Fibroblast of upper back skin (primary cell): ENCODE measurements at regions not wholly inside any gene's neighbourhood (a gene's known extent, or its start where the extent isn't known, plus 50 kb on each side); places are given as distances from the start of the nearest gene placed in this dataset.
"Not testable (repeated sequence)": the region's sequence is repeated elsewhere in the genome, so short reads cannot be mapped to it uniquely, and the experiment has no call there.

Experiments
- DNase-seq: peaks from one replicate; pipeline ENCODE4 v3.0.0-alpha.2; 2013

- DNase-seq: no peak
Measured at GRCh38 chr16:22659933-22660332, 149.2 kb downstream of the NPIPB5 start.

- no peak for DNase-seq
Measured at GRCh38 chr16:22660441-22661160, 149.9 kb downstream of the NPIPB5 start.

DNA sequence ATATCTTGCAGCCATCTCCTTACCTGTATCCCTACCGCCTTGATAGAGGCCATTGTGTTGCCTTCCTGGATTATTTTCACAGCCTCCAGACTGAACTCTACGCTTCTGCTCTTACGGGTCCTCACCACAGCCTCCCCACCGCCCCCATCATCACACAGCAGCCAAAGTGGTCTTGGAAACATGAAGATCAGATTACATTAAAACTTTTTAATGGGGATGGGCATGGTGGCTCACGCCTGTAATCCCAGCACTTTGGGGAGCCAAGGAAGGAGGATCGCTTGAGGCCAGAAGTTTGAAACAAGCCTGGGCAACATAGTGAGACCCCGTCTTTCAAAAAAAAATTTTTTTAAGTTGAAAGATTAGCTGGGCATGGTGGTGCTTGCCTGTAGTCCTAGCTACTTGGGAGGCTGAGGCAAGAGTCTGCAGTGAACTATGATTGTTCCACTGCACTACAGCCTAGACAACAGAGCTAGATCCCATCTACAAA is 150.5 kb downstream of the NPIPB5 start:
- no peak for DNase-seq

- not testable (repeated sequence) for DNase-seq
Measured at GRCh38 chr16:22662958-22663357, 151.0 kb upstream of the HS3ST2 start.

GRCh38 chr16:22663389-22664064 is 150.4 kb upstream of the HS3ST2 start:
- DNase-seq: no peak

DNA sequence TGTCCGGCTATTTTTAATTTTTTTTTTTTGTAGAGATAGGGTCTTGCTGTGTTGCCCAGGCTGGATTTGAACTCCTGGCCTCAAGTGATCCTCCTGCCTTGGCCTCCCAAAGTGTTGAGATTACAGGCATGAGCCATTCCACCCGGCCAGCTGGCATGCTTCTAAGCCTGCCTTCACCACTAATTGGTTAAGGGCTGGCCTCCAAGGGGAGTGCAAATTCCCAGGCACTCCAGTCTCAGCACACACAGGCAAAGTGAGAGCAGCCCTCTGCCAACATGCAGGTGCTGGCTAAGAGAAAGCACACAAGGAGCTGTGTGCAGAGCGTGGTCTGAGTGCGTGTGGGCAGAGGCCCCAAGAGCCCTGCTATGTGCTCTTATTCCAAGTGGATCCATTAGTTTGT is 149.8 kb upstream of the HS3ST2 start:
- no peak for DNase-seq

DNA sequence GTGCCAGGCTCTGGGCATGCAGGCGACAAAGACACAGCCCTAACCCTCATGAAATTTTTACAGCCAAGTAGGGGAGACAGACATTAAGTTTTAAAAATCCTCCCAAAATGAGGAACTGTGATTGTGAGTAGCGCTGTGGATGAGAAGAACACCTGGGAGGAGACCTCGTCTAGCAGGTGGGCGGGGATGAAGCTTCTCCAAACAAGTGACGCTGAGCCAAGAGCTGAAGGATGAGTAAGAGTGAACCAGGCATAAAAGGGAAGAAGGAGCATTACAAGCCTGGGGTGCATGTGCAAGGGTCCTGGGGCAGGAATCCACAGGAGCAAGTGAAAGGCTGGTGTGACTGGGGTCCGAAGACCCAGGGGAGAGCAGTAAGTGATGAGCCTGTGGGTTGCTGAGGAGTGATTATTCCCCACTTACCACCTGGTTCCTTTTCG is 149.4 kb upstream of the HS3ST2 start:
- no peak for DNase-seq

DNA sequence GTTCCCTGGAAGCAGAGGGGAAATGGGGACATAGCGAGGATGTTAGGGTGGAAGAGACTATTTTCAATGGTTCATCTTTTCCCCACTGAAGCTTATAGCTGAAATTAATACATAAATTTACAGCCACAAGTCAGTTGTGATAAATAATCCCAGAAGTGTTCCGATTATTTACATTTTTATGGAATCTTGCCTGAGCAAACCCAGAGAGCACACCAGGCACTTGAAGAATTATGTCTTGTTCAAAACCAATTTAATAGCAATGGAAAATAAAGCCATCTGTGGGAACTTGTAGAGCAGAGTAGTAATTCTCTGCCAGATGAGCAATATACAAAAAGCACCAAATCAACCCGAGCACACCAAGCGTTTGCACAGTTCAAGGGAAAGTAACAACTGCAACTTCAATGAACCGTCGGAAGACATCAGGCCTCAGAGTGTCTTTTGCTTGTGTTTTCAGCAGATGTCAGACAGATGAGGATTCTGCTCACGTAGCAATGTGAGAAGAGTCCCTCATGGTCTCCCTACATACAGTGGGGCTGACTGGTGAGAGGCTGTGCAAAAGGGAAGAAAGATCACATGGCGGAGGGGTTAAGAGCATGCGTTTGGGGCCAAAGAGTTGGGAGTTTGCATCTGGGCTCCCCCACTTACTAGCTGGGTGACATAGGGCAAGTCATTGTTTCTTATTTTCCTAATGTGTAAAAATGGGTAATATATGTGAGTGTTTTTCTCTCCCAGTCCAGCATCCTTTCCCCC is 148.7 kb upstream of the HS3ST2 start:
- DNase-seq: no peak

DNA sequence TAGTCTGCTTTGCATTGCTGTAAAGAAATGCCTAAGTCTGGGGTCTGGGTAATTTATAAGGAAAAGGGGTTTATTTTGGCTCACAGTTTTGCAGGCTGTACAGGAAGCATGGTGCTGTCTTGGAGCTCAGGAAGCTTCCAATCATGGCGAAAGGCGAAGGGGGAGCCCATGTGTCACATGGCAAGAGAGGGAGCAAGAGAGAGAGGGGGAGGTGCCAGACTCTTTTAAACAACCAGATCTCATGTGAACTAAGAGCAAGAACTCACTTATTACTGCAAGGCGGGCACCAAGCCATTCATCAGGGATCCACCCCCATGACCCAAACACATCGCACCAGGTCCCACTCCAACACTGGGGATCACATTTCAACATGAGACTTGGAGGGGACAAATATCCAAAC is 148.2 kb upstream of the HS3ST2 start:
- no peak for DNase-seq

DNA sequence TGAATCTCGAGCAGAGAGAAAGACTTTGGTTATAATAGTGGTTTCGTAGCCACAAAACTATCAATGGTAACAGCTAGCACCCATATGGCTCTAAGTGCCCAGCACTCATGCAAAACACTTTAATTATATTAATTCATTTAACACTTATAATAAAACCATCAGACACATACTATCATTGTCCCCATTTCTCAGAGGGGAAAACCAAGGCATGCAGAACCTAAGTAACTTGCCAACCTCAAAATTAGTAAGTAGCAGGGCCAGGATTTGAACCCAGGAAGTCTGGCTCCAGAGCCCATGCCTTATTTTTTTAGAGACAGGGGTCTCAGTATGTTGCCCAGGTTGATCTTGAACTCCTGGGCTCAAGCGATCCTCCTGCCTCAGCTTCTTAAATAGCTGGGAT is 145.6 kb upstream of the HS3ST2 start:
- no peak for DNase-seq

- no peak for DNase-seq
Measured at GRCh38 chr16:22670044-22670536, 143.9 kb upstream of the HS3ST2 start.

DNA sequence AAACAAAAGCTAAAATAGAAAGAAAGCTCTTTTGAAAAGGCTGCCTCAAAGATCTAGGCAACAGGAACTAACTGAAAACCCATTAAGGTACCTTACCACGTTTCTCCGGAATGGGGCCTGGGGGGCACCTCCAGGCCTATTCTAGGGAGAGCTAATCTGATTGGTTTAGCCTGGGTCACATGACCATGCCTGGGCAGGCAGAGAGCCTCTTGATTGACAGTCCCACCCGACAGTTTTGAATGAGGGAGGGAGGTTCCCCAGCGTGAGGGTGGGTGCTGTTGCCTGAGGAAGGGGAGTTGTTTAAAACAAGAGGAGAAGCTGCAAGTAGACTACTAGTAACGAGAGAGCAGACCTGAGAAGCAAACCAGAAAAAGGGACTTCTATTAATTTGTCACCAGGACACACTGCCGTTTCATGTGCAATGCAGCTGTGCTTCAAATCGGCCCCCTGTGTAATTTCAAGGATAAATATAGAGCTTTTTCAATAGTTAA is 143.4 kb upstream of the HS3ST2 start:
- DNase-seq: no peak

GRCh38 chr16:22671301-22672076 is 142.5 kb upstream of the HS3ST2 start:
- DNase-seq: no peak

- no peak for DNase-seq
Measured at GRCh38 chr16:22672830-22673210, 141.1 kb upstream of the HS3ST2 start.

DNA sequence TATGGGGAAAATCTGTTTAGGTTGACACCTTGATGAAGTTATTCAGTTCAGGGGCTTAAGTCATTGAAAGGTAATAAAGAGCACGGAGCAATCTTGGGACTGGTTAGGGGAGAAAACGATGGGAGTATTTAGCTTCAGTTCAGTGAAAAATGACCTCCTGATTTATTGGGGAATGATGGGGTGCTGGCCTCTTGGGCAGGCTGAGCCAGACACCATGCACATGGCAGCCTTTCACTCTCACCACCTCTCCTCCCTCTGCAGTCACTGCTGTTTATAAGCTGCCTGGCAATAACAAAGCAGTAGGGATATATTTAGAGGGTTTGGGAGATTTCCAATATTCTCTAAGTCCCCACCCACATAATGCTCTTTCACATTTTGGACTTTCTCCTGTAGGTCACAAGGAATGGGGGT is 140.5 kb upstream of the HS3ST2 start:
- no peak for DNase-seq

DNA sequence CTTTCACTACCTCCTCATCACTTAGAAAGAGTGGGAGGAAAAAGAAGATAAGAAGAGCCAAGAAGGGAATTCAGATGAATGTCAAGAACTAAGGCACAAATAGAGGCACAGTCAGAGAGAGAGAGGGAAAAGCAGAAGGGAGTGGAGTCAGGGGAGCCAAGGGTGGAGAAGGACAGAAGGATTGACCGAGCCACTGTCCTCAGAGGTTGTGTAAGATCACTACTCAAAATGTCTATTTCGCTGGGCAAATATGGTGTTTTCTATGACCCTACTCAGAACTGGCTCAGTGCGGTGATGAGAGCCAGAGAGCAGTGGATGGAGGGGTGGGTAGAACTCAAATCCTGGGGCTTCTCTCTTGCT is 139.2 kb upstream of the HS3ST2 start:
- no peak for DNase-seq

- DNase-seq: no peak
Measured at GRCh38 chr16:22675745-22676540, 138.0 kb upstream of the HS3ST2 start.

DNA sequence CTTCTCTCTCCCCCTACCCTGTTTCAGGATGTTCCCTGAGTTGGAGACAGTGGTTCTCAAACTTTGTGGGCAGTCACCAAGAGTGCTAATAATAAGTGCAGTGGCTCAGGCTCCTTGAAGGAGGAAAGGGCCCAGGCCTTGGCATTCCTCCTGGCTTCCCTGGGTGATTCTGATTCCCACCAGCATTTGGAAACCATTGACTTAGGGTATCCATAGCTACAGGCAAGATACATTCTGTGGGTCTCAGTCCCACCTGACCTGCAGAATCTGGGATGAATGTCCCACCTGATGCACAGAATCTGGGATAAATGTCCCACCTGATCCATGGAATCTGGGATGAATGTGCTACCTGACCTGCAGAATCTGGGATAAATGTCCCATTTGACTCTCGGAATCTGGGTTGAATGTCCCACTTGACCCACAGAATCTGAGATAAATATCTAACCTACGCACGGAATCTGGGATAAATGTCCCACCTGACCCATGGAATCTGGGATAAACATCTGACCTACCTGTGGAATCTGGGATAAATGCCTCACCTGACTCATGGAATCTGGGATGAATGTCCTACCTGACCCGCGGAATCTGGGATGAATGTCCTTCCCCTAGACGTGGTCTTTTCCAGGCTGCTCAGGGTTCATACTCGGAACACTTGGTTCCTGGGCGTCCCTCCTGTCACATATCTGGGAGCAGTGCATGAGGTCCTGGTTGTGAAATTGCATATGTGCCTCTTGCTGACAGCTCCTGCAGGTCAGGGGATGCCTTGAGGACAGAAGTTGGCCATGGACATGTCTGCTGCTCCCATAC is 136.7 kb upstream of the HS3ST2 start:
- no peak for DNase-seq

- no peak for DNase-seq
Measured at GRCh38 chr16:22678311-22678710, 135.7 kb upstream of the HS3ST2 start.

DNA sequence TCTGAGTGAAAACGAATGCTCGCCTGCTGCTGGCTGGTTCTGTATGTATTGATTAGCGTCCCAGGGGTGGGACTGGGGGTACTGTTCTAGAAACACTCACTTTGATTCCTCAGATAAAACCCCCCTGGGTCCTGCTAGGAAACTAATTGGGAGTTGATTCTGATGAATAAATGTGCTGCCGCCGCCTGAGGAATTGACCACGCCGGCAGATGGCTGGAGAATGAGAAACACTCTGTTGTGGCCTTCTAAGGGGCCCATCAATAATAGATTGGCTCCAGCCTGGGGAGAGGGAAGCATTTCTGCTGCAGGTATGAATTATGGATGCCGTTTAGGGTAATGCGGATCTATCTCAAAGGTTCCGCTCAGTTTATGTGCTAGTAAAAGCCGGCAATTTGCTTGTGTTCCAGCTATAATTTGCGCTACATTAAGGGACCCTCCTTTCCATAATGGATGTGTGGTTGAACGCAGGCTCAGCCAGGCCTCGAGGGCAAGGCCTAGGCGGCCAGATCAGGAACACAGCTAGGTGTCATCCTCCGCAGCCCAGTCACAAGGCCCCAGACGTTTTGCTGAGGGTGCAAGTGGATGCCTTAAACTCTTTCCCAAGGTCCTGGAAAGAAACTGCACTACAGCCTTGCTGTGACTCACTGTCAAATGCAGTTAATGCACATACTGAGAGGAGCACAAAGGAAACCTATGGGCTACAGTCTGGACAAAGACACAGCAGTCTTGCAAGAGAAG is 132.2 kb upstream of the HS3ST2 start:
- DNase-seq: no peak
